HCT116 (cell line): ENCODE measurements at regions not wholly inside any gene's neighbourhood (a gene's known extent, or its start where the extent isn't known, plus 50 kb on each side); places are given as distances from the start of the nearest gene placed in this dataset.
"Not testable (repeated sequence)": the region's sequence is repeated elsewhere in the genome, so short reads cannot be mapped to it uniquely, and the experiment has no call there.

Experiments used
- CBX3 ChIP-seq: IDR thresholded peaks from 2 replicates; pipeline ENCODE4 v1.6.1; 2012; ENCODE audit warnings: low read depth
- CEBPB ChIP-seq: IDR thresholded peaks from 2 replicates; pipeline ENCODE4 v1.6.1; 2012; ENCODE audit warnings: low read depth
- EZH2 ChIP-seq: fragments of 200-600 bp; sonication (generic); IDR thresholded peaks from 2 replicates; pipeline ENCODE4 v1.6.1; 2017; ENCODE audit warnings: antibody characterized with exemption, mixed run types
- EZH2phosphoT487 ChIP-seq: fragments of 200-600 bp; IDR thresholded peaks from 2 replicates; pipeline ENCODE4 v1.6.1; 2018; ENCODE audit warnings: antibody characterized with exemption, borderline replicate concordance
- TF ChIP-seq, protein P1 (sequence below): IDR thresholded peaks from 2 replicates; pipeline ENCODE4 v1.6.1; 2011; ENCODE audit warnings: mild to moderate bottlenecking, low read length, moderate library complexity; ENCODE audit not compliant: insufficient replicate concordance; ENCODE audit errors: extremely low read depth
- TF ChIP-seq, protein P2 (sequence below), 3 experiments: fragments of 200-600 bp in 1 of 3; sonication (generic) in 1 of 3; IDR thresholded peaks in 2 of 3; conservative IDR thresholded peaks in 1 of 3; 2 replicates each; pipeline ENCODE4 v1.5.1; 2012 to 2017; ENCODE audit warnings: low read depth in 2 of 3, low read length in 2 of 3, antibody characterized with exemption in 1 of 3, borderline replicate concordance in 1 of 3, control low read depth in 1 of 3, mild to moderate bottlenecking in 1 of 3, mixed read lengths in 1 of 3, mixed run types in 1 of 3, moderate library complexity in 1 of 3; ENCODE audit not compliant: insufficient read depth in 1 of 3
- TF ChIP-seq, protein P3 (sequence below): IDR thresholded peaks from 2 replicates; pipeline ENCODE4 v1.6.1; 2012; ENCODE audit warnings: low read depth

DNA sequence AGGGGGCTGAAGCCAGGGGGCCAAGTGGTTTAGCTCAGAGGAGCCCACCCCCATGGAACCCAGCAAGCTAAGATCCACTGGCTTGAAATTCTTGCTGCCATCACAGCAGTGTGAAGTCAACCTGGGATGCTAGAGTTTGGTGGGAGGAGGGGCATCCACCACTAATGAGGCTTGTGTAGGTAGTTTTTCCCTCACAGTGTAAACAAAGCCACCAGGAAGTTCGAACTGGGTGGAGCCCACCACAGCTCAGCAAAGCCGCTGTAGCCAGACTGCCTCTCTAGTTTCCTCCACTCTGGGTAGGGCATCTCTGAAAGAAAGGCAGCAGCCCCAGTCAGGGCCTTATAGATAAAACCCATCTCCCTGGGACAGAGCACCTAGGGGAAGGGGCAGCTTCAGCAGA, 187.4 kb upstream of the CENPE start:
- TF ChIP-seq CBX3, EZH2phosphoT487, CEBPB, EZH2: not testable (repeated sequence)
- TF ChIP-seq, protein P1, sequence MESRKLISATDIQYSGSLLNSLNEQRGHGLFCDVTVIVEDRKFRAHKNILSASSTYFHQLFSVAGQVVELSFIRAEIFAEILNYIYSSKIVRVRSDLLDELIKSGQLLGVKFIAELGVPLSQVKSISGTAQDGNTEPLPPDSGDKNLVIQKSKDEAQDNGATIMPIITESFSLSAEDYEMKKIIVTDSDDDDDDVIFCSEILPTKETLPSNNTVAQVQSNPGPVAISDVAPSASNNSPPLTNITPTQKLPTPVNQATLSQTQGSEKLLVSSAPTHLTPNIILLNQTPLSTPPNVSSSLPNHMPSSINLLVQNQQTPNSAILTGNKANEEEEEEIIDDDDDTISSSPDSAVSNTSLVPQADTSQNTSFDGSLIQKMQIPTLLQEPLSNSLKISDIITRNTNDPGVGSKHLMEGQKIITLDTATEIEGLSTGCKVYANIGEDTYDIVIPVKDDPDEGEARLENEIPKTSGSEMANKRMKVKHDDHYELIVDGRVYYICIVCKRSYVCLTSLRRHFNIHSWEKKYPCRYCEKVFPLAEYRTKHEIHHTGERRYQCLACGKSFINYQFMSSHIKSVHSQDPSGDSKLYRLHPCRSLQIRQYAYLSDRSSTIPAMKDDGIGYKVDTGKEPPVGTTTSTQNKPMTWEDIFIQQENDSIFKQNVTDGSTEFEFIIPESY, result not testable (repeated sequence)
- TF ChIP-seq, protein P2, sequence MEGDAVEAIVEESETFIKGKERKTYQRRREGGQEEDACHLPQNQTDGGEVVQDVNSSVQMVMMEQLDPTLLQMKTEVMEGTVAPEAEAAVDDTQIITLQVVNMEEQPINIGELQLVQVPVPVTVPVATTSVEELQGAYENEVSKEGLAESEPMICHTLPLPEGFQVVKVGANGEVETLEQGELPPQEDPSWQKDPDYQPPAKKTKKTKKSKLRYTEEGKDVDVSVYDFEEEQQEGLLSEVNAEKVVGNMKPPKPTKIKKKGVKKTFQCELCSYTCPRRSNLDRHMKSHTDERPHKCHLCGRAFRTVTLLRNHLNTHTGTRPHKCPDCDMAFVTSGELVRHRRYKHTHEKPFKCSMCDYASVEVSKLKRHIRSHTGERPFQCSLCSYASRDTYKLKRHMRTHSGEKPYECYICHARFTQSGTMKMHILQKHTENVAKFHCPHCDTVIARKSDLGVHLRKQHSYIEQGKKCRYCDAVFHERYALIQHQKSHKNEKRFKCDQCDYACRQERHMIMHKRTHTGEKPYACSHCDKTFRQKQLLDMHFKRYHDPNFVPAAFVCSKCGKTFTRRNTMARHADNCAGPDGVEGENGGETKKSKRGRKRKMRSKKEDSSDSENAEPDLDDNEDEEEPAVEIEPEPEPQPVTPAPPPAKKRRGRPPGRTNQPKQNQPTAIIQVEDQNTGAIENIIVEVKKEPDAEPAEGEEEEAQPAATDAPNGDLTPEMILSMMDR (IDR thresholded peaks at IDR 0.05 in 2 of 3, conservative IDR thresholded peaks at IDR 0.05 in 1 of 3; ENCODE audit: borderline replicate concordance in 1 of 3, insufficient read depth in 1 of 3, low read depth in 2 of 3, low read length in 2 of 3), result not testable (repeated sequence)
- TF ChIP-seq, protein P3, sequence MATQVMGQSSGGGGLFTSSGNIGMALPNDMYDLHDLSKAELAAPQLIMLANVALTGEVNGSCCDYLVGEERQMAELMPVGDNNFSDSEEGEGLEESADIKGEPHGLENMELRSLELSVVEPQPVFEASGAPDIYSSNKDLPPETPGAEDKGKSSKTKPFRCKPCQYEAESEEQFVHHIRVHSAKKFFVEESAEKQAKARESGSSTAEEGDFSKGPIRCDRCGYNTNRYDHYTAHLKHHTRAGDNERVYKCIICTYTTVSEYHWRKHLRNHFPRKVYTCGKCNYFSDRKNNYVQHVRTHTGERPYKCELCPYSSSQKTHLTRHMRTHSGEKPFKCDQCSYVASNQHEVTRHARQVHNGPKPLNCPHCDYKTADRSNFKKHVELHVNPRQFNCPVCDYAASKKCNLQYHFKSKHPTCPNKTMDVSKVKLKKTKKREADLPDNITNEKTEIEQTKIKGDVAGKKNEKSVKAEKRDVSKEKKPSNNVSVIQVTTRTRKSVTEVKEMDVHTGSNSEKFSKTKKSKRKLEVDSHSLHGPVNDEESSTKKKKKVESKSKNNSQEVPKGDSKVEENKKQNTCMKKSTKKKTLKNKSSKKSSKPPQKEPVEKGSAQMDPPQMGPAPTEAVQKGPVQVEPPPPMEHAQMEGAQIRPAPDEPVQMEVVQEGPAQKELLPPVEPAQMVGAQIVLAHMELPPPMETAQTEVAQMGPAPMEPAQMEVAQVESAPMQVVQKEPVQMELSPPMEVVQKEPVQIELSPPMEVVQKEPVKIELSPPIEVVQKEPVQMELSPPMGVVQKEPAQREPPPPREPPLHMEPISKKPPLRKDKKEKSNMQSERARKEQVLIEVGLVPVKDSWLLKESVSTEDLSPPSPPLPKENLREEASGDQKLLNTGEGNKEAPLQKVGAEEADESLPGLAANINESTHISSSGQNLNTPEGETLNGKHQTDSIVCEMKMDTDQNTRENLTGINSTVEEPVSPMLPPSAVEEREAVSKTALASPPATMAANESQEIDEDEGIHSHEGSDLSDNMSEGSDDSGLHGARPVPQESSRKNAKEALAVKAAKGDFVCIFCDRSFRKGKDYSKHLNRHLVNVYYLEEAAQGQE, result not testable (repeated sequence)
